ENCODE measurements at regions not wholly inside any gene's neighbourhood (a gene's known extent, or its start where the extent isn't known, plus 50 kb on each side); places are given as distances from the start of the nearest gene placed in this dataset.

DNA sequence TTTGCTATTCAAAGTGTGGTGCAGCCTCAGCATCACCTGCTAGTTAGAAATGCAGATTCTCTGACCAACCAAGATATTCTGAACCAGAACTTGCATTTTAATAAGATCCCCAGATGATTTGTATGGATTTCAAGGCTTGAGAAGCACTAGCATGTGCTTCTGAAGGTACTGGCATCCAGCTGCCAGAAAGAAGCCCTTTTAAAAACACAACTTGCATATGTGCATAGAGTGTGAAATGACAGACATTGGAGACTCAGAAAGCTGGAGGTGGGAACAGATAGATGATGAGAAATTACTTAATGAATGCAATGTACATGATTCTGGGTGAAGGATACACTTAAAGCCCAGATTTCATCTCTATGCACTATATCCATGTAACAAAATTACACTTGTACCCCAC lies 409.3 kb upstream of the SPTLC3 start:
- ChIA-PET CTCF (no interaction called here), POLR2A (no interaction called here)

DNA sequence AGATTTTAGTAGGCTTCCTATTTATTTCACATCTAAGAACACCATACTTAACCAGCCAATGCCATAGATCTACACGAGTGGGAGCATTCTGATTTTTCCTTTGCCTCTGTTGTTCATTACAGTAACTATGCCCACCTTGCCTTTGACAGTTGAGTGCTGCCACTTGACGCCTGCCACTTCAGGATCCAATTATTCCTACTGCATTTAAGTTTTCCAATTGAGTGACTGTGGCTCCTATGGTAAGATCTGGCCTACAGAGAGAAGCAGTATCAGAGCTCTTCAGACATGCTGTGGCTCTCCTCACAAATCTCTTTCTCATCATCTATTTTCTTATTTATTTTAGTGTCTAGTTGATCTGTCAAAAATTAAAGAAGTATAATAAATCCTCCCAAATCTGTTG lies 403.0 kb upstream of the SPTLC3 start:
- CTCF ChIA-PET: no interaction called here
- POLR2A ChIA-PET: no interaction called here

DNA sequence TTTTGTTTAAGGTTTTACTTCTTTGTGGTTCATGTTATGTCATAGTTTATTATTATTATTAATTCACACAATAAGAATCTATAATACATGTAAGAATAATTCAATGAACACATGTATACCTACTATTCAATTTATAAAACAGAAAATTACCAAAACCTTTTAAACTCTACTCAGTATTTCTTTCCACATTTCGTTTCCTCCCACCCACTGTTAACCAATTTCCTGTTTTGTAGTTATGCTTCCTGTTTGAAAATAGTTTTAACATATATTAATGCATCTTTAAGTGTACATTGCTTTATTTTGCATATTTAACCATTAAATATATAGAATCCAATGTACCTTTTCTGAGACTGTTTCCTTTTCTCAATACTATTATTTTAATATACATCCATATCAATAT lies 397.9 kb upstream of the SPTLC3 start:
- CTCF ChIA-PET: no interaction called here
- POLR2A ChIA-PET: no interaction called here

DNA sequence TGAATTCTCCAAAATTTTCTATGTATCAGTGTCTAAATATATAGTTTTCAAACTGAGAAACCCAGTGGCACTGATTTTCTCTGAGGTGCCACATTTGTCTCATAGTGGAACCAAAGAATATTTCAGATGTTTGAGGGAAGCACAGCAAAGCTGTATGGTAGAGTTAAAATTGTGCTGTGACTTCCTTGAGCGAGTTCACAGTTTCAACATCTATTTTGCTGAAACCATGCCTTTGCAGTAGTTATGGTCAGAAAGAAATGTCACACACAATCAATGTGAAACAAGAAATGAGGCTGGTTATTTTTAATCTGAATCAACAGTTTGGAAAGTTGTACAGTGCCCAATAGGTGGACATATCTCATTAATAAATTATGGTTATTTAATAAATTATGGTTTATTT lies 394.0 kb upstream of the SPTLC3 start:
- ChIA-PET POLR2A (no interaction called here), CTCF (no interaction called here)

DNA sequence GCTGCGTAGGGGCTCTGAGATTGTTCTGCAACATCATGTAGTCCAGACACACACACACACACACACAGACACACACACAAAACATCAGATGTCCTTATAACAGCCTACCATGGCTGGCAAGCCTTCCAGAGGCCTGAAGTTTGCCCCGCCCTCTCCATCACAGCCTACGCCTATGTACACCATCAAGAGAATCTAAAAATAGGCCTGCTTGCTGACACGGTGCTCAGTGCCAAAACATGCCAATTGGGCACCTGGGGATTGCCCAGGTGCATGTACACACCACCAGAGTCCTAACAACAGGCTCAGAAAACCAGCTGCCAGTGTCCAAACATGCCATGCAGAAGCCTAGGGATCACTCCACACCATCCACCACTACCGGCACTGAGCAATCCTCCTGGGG lies 391.7 kb upstream of the SPTLC3 start:
- POLR2A ChIA-PET: no interaction called here

DNA sequence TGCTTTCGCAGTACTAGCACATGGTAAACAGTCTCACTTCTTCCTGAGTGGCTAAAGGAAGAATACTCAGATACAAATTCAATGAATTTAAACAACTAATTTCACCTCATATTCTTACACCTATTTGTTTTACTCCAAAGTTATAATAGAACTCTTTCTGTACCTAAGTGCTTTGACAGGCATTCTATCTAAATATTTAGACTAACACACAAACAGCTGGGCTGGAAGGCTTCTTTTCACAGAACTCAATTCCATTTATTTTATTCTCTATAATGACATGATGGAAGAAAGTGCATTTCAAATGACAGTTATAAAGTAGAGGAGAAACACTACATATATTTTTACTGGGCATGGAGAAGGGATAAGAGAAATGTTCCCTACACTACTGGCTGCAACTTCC lies 384.9 kb upstream of the SPTLC3 start:
- CTCF ChIA-PET: no interaction called here
- POLR2A ChIA-PET: no interaction called here

More for the DNA sequence above, 391.7 kb upstream of the SPTLC3 start:
- CTCF ChIA-PET: no interaction called here

DNA sequence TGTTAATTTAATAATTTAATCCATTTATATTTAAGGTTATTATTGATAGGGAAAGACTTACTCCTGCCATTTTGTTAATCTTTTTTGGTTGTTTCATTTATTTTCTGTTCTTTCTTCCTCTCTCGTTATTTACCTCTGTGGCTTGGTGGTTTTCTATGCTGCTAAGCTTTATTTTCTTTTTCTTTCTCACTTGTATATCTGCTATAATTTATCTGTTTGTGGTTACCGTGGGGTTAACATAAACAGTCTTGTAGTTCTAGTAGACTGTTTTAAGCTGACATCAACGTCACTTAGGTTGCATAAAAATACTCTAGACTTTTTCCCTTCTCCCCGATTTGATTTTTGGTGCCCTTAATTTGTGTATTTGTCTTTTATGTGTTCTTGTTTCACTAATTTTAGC lies 381.3 kb upstream of the SPTLC3 start:
- ChIA-PET POLR2A (no interaction called here), CTCF (no interaction called here)

DNA sequence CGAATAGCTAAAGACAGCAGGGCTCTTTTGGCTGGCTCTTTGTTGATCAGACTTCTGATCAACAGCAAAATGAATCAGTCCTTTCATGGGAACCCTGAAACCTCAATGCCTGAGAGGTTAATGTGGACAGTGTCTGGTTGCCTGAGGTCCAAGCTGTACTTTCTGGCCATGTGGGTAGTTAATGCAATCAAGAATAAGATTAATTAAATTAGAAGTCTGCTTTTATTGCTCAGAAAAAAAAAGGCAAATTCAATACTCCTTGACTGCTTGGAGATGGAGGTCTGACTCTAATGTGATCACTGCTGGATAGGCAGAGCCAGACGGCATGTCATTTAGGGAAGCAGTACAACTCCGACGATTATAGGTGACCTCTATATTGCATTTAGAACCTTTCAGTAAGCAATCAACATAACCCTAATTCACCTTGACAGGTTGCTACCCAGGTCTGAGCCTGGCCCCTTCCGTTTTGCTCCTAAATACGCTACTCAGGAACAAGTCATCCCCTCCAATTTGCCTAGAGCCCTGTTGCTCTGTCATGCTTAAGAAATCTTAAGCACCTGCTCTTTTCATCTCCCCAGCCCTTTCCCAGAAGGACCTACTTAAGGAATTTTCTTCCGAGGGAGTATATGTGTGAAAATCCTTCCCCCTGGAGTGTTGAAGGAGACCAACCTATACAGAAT lies 370.0 kb upstream of the SPTLC3 start:
- ChIA-PET CTCF (no interaction called here), POLR2A (no interaction called here)

DNA sequence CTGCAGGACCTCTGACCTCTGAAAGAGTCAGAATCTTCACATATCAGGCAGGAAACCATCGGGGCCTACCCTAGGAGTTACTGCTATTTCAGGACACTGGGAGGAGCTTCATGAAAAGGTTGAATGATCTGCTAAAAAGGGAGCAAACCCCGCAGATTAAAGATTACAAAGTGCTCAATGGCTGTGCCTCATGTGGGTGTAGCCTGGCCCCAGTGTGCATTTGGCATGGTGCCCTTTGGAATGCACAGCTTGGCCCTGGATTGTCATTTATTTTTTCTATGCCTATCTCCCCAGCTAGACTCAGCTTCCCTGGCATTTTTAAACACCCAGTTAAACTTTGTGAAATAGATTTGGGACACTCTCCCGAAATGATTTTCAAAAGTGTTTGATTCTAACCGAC lies 368.5 kb upstream of the SPTLC3 start:
- POLR2A ChIA-PET: no interaction called here
- CTCF ChIA-PET: no interaction called here

DNA sequence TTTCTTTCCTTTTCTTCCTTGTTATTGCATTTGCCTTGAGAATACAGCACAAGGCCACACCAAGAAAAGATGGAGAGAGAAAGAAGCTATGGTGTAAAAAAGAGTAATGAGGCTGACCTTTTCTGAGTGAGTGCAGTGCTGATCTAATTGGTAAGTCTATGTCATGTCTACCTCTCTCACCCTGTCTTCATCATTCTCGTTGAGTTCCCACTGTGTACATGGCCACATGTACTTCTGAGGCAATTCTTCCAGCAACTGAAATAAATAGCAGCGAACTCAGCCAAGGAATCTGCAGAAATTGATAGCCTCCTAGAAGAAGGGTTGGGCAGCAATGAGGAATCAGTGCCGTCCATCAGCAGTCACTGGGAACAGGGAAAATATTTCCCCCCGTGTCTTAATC lies 367.2 kb upstream of the SPTLC3 start:
- ChIA-PET CTCF (no interaction called here), POLR2A (no interaction called here)

DNA sequence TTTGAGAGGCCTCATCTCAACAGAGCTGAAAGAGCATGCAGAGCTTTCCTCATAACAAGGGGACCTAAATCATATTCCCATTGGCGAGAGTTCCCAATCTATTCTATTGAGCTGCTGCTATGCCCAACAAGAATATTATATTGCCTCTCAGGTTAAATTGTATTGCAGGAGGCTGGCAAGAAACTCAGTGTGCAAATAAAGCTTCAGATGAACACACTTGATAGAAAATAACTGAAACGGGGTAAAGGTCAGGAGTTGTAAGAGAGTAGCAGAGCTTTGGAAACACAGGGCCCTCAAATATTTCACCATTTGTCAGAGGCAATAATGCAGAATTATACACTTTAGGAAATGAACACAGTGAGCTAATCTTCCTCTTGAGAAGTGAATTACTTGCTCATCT lies 364.3 kb upstream of the SPTLC3 start:
- CTCF ChIA-PET: no interaction called here
- POLR2A ChIA-PET: no interaction called here

DNA sequence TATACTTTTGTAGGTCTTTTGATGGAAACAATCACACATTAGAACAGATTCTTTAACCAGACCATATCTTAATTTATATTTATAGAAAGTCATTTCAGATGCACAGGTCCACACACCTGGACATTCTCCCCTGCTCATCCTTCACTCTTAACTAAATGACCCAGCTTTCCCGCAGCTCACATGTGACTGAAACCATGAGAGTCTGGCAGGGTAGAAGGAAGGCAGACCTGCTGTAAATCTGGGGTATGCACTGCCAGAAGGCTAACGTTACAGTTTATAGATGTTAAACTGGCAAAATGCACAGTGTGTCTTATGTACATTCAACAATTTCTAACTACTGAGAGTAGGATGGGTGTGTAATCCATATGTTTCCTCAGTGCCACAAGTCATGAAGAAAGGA lies 359.5 kb upstream of the SPTLC3 start:
- CTCF ChIA-PET: no interaction called here
- POLR2A ChIA-PET: no interaction called here

DNA sequence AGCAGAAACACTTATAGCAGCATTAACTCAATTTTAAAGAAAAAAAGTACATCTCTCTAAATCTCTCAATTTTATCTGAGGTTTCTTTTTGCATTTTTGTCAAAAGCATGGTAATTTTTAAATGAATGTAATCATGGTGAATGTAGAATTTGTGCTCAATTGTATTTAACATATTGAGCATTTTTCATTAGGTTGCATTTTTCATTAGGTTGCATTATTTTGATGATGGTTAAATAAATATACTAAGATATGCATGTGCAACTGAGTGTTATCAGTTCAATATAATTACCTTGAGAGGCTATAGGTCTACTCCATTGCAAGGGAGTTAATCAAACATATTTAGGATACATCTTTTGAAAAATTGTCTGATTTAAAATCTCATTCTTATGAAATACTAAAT lies 355.1 kb upstream of the SPTLC3 start:
- CTCF ChIA-PET: no interaction called here

DNA sequence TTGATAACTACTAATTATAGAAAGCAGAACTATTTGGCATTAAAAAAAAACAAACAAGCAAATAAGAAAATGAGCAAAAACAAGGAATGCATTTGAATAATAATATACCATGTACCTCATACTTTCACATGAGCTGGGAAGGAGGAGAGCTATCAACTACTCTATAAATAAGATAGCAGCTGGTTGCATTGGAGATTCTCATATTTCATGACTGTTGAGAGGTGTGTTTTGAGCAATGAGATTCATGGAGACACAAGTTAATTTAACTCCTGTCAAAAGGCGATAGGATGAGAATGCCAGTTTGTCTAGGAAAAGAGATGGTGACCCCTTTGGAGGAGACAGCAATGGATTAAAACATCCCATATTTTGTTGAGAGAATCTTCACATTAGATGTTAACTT lies 348.8 kb upstream of the SPTLC3 start:
- POLR2A ChIA-PET: no interaction called here
- CTCF ChIA-PET: no interaction called here

More for the DNA sequence above, 355.1 kb upstream of the SPTLC3 start:
- POLR2A ChIA-PET: no interaction called here

DNA sequence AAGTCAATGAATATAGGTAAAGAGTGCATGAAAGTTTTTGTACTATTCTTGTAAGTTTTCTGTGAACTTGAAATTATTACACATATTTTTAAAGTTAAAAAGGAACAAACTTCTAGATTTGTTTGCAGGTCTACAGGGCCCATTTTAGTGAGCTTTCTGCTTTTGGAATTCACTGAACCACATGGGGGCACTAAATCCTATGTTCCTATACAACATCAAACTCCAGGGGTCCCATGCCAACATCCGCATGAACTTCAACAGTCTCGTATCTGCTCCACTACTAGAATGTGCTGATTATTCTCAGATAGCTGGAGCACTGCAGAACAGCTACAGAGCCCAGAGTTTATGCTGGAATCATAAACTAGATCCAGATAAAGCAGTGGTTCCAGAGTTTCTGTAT lies 347.9 kb upstream of the SPTLC3 start:
- ChIA-PET CTCF (no interaction called here), POLR2A (no interaction called here)

DNA sequence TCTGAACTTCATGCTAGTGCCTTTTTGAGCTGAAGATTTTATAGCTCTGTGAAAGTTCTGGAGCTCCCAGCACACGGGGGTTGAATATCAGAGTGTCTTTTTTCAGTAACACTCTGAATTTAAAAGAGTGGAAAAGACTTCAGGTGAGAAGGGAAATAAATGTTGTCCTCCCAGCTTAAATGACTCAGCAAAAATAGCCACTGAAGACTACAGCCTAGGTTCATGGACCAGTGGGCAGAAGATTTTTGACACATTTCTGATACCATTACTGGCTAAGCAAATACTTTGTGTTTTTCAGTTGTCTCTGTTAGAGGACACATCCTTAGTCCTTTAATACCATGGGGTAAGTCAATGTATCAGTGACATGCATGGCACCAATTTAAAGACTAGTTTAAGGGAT lies 338.5 kb upstream of the SPTLC3 start:
- ChIA-PET POLR2A (no interaction called here), CTCF (no interaction called here)

DNA sequence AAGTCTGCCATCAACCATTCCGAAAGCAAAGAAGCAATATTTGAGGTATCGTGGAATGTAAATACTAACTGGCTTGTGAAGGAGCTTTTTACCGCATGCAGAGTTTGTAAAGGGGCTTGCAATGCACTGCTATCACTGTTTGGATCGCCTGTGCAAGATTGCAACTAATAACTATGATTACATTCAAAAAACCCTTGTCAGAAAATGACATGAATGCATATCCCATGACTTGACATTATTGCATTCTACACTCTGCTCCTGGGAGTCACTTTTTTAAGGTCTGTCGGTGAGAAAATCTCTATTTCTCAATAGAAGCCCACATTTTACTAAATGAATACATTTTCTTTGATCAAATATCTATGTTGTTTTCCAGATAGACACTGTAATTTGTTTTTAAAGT lies 335.4 kb upstream of the SPTLC3 start:
- ChIA-PET CTCF (no interaction called here), POLR2A (no interaction called here)

DNA sequence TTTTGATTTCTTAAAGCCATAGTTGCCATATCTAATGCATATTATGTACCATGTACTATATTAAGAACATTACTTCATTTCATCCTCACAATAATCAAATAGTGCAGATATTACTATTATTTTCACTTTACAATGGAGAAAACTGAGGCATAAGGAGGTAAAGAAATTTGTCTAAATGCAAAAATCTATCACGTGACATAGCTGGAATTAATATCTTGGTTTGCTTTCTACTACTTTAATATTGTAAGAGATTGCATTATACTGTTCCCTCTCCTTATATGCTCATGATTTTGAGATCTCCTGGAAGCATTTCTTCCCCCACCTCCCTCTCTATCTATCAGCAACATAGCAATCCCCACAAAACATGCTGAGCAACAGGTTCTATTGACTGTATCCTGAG lies 330.8 kb upstream of the SPTLC3 start:
- POLR2A ChIA-PET: no interaction called here
- CTCF ChIA-PET: no interaction called here

DNA sequence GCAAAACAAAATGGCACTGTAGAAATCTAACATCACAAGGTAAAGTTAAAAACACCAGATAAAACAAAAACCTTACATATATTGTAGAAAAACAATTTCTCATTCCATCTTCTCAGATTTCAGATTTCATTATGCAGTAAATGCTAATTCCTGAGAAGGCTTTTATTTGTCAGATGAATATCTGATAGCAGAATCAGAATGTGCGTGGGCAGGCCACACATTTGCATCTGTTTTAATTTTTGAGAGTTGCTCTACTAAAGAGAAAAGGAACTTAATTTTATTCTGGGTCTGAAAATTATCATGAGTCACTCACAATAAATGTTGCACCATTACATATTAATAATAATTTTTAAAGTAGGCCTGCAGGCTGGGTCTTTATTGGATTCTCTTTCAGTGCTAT lies 329.3 kb upstream of the SPTLC3 start:
- POLR2A ChIA-PET: no interaction called here

DNA sequence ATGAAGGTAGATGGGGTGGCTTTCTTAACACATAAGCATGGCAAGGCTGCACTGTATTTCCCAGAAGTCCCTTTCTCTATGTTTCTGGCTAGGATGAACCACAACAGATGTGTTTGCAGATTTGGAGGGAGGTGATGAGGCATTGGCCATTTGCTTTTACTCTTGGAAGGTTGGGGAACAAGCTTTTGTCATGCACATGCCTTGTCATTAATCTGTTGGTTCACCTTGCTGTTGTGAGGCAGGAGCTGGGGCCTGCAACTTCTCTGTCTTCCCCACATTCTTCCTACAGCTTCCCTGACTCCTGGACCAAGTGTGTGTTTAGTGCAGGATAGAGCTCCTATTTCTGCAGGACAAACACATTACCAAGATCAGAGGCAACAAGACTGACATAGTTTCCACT lies 326.2 kb upstream of the SPTLC3 start:
- ChIA-PET POLR2A (no interaction called here), CTCF (no interaction called here)

More for the DNA sequence above, 329.3 kb upstream of the SPTLC3 start:
- CTCF ChIA-PET: no interaction called here

DNA sequence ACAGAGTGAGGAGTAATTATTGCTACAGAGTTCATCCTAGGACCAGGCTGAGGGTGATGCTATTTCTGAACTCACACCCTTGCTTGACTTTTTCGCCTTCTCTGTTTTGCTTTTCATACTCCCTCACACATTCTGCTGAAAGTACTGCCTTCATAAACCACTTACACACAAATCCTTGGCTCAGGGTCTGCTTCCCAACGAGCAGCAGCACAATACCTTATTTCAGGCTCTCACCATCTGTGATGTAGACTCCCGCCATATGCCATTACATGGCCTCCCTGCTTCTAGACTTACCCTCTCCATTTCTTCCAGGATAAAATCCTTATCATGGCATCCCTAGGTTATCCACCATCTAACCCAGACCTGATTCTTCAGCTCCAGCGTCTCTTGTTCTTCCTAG lies 321.3 kb upstream of the SPTLC3 start:
- ChIA-PET CTCF (no interaction called here), POLR2A (no interaction called here)

DNA sequence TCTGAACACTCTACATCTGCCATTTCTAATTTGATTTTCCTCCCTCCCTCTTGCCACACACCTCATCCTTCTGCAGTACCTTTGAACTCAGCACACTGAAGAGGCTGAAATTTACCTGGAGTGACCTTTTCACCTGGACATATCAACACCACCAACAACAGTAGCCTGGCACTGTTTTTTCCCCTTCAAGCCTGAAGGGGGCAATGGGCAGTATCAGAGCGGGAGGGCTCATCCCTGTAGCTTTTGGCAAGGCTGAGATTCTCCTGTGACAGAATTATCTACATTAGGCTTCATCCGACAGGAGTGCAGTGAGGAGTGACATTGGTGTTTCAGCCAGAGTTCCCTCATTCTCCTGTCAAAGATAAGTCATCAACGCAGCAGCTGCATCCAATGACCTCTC lies 312.8 kb upstream of the SPTLC3 start:
- ChIA-PET CTCF (no interaction called here), POLR2A (no interaction called here)

DNA sequence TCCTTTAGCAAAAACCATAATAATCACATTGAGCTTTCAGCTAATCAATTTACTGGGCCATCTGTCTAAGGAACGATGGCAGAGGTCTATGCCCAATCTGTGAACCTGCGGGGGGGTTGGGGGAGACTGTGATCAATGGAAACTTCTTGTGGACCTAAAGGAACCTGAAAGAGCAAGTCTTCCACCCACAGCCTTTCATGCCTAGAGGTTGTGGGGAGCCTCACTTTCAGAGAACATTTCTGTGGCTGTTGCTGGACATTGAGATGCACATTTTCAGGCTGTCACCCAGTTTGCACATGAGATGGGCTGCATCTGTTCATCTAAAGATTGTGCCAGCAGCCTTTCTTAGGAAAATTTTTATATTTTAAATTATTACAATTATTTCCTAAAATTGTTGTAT lies 310.0 kb upstream of the SPTLC3 start:
- ChIA-PET CTCF (no interaction called here), POLR2A (no interaction called here)

Data from activated CD8-positive, alpha-beta memory T cell treated with anti-CD3 and anti-CD28 coated beads for 36 hours (primary cell).